Astrocyte (in vitro differentiated cells and primary cell): ENCODE measurements at regions not wholly inside any gene's neighbourhood (a gene's known extent, or its start where the extent isn't known, plus 50 kb on each side); places are given as distances from the start of the nearest gene placed in this dataset.

ENCODE experiments used
- CTCF ChIP-seq: IDR thresholded peaks from 2 replicates; pipeline ENCODE4 v1.5.1; 2011; ENCODE audit warnings: low read depth, mild to moderate bottlenecking, inconsistent platforms, low read length, moderate library complexity; ENCODE audit not compliant: insufficient read depth
- EZH2 ChIP-seq: IDR thresholded peaks from 2 replicates; pipeline ENCODE4 v1.6.1; 2012; ENCODE audit warnings: mild to moderate bottlenecking, low read length, inconsistent platforms; ENCODE audit not compliant: insufficient read depth

GRCh38 chr4:31016322-31017061 is 296.3 kb downstream of the PCDH7 start:
- TF ChIP-seq CTCF (no peak), EZH2 (no peak)
